MM.1S (cell line): ENCODE measurements at regions not wholly inside any gene's neighbourhood (a gene's known extent, or its start where the extent isn't known, plus 50 kb on each side); places are given as distances from the start of the nearest gene placed in this dataset.

Source experiments
- EZH2 ChIP-seq: fragments of 300-600 bp; sonication (generic); optimal IDR thresholded peaks from 2 replicates; pipeline ENCODE3; 2017; ENCODE audit warnings: low read depth, mild to moderate bottlenecking, antibody characterized with exemption, low read length, mixed read lengths
- EZH2phosphoT487 ChIP-seq: fragments of 300-600 bp; sonication (generic); IDR thresholded peaks from 2 replicates; pipeline ENCODE4 v1.6.1; 2018; ENCODE audit warnings: antibody characterized with exemption, low read length
- TF ChIP-seq, protein P1 (sequence below): fragments of 300-600 bp; sonication (generic); IDR thresholded peaks from 2 replicates; pipeline ENCODE4 v1.5.1; 2016; ENCODE audit warnings: antibody characterized with exemption, low read length, mixed read lengths

DNA sequence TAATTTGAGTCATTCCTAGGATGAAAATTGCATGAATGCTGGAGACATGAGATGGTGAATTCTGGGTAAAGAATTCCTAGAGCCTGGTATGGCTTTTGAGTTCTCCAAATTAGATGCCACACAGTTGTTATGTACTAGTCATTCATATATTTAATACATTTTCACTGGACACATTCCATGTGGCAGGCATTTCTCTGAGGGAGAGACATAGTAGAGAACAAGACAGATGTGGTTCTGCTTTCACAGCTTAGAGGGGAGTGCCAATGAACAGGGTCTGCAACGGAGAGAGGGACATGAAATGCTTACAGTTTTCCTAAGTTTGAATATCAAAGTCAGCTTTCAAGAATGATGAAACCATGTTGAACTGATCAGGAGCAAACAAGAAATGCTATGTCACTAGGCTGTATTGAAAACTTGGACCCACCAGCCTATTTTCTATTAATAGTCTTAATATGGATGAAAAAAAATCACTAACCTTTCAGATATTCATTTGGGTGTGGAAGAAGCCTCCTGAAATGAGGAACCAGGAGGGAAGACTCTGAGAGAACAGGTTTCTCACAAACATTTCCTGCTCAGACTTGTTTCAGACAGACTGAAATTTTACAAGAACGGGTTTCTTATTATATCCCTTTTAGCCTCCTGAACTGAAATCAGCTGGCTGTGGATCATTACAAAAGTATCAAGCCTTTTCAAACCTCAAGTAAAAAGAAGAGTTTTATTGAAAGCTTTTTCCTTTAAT, 276.0 kb upstream of the TET2 start:
- TF ChIP-seq, protein P1, sequence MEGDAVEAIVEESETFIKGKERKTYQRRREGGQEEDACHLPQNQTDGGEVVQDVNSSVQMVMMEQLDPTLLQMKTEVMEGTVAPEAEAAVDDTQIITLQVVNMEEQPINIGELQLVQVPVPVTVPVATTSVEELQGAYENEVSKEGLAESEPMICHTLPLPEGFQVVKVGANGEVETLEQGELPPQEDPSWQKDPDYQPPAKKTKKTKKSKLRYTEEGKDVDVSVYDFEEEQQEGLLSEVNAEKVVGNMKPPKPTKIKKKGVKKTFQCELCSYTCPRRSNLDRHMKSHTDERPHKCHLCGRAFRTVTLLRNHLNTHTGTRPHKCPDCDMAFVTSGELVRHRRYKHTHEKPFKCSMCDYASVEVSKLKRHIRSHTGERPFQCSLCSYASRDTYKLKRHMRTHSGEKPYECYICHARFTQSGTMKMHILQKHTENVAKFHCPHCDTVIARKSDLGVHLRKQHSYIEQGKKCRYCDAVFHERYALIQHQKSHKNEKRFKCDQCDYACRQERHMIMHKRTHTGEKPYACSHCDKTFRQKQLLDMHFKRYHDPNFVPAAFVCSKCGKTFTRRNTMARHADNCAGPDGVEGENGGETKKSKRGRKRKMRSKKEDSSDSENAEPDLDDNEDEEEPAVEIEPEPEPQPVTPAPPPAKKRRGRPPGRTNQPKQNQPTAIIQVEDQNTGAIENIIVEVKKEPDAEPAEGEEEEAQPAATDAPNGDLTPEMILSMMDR = no peak
- TF ChIP-seq EZH2 (no peak), EZH2phosphoT487 (no peak)
